ENCODE measurements at regions not wholly inside any gene's neighbourhood (a gene's known extent, or its start where the extent isn't known, plus 50 kb on each side); places are given as distances from the start of the nearest gene placed in this dataset.
A peak's percentile ranks its signal among the peaks of the same experiment; 100 is the strongest.
"Not testable (repeated sequence)": the region's sequence is repeated elsewhere in the genome, so short reads cannot be mapped to it uniquely, and the experiment has no call there.

DNA sequence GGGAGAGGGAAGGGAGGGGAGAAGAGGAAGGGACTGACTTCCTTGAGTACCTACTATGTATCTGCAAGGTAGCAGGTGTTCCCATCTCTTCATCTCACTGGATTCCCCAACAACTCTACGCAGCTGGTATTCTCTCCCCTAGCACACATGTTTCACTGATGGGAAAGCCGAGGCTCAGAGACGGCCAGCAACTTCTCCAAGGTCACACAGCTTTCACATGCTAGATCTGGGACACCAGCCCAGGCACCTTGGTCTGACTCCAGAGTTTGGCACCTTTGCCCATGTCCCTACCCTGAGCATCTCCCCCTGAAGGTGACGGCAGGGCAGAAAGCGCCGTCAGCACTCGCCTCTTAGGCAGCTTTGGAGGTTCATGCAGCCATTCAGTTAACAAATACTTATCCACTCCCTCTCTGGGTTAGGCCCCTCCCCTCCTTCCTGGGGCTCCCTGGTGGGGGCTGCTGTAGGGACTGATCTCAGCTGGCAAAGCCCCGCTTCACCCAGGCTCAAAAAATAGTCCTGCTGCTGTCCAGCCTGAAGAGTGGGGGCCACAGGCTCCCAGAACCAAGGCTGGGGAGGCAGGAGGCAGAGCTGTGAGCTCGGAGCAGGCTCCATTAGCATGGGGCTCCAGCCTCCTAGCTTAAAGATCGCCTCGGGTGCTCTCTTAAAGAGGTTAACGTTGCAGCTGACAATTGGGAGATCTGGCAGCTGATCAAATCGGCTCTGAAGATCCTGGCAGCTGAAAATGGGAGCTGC, 79.4 kb downstream of the IGLL1 start:
- DNase-seq (ENCODE audit: low spot score): no peak

DNA sequence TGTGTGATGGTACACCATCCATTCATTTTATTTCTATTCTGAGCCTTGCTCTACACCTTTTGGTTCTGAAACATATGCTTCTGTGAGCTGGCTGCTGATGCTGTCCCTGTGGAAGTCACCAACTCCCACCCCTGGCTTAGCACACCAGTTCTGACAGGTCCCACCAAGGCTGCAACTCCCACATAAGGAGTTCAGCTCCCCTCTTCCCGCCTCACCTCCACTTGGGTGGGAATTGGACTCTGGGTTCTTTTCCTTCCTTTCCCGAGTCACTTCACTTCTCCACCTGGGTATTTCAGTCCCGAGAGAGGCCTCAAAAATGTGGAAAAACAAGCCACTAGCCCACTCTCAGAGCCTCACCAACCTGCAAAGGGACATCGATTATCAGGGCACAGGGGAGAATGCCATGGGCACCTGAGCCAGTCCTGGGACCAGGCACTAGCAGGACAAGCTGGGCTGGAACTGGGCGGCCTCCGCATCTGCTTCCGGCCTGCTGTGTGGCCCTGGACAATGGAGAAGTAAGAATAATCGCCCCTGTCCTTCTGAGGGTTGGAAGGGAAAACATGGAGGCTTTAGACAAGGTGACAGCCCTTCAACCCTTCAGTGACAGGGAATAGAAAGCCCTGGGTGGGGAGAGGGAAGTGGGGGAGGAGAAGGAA, 80.1 kb downstream of the IGLL1 start:
- no peak for DNase-seq (ENCODE audit: low spot score)

DNA sequence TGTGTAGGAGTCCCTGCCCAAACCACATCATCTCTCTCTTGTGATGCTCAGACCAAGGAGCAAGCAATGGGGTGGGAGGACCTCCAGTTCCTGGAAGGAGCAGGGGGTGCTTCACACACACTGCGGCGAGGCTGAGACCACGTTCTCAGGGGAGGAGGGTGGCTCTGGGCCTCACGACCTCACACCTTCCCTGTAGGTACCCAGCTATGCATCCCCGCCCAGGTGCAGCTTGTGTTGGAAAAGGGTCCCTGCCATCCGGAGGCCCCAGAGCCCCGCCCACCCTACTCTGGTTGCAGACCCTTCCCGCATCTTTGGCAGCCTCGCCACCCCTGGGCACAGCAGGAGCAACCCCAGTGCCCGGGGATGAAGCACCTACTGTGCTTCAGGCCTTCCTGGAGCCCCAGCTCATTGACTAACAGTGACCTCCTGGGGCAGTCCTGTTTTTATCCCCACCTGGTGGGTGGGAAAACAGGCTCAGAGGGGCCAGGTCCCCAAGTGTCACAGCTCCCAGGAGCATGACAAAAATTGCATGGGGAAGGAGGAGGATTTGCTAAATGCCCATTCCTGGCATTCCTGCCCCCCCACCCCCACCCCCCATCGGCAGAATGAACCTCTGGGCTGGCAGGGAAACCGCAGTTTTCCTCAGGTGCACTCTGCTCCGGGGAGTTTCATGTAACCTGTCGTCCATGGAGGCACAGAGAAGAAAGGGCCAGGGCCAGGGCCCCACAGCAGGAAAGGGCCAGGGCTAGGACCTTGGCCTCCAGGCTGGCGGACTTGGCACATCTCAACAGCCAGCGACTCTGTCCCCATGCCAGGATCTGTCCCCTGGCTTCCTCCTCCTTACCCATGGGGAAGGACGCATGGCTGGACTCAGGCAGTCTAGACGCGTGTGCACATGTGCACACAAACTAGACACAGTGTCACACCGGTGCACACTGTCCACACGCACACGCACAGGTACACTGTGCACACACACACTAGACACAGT, 81.0 kb downstream of the IGLL1 start:
- DNase-seq (ENCODE audit: low spot score): no peak

DNA sequence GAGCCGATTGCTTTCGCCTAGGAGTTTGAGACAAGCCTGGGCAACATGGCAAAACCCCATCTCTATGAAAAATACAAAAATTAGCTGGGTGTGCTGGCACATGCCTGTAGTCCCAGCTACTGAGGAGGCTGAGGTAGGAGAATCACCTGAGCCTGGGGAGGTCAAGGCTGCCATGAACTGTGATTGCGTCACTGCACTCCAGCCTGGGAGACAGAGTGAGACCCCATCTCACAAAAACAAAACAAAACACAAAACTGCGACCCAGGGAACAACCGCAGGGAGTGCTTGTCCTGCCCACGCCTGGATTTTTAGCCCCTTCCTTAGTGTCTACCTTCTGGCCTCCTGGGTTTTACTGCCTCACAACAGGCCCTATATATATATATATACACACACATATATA, 82.2 kb downstream of the IGLL1 start:
- not testable (repeated sequence) for DNase-seq (ENCODE audit: low spot score)

DNA sequence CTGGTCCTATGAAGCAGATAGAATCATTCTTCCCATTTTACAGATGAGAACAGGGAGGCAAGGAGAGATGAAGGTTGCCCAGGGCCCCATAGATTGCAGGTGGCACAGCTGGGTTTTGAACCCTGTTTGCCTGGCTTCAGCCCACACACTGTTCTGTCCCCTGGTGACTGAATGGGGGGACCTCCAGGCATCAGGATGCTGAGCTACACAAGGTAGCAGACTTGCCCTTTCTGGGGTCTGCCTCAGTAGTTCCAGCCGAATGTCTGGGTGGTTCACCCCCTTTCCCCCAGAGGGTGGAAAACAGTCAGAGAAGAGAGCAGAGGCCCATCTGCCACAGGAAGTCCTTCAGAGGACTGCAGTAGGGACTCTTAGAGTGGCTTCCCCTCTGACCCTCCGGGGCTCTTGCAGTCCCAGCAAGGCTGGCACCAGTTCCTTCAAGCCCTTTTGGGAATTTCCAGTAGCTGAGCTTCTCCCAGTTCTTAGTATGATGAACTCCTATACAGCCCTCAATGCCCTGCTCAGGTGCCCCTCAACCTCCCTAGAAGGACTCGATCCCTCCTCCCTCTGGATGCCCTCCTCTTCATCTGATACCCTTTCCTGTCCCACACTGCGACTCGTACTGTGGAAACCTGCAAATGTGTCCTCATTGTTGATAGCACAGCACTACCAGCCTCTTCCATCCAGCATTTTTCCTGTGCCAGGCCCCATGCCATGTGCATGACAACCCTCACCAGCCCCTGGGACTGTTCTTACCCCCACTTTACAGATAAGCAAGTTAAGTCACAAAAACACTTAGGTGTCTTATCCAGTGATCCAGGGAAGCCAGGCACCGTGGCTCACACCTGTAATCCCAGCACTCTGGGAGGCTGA, 82.8 kb downstream of the IGLL1 start:
- DNase-seq (ENCODE audit: low spot score): no peak

DNA sequence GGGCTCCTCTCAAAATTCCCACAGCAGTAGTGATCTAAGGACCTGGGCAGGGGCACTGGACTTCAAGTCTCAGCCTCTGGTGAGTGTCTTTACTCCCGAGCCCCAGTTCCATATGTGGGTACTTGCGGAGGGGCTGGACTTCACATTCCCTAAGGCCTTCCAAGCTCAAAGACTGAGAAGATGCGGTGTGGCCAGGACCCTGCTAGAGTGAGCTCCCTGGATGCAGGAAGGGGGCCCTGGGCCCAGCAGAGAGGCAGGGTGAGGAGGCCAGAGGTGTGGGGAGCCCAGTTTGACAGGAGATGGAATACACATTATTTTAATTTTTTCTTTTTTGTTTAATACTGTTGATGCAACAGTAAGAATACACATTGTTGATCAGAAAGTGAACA, 83.7 kb downstream of the IGLL1 start:
- no peak for DNase-seq (ENCODE audit: low spot score)

DNA sequence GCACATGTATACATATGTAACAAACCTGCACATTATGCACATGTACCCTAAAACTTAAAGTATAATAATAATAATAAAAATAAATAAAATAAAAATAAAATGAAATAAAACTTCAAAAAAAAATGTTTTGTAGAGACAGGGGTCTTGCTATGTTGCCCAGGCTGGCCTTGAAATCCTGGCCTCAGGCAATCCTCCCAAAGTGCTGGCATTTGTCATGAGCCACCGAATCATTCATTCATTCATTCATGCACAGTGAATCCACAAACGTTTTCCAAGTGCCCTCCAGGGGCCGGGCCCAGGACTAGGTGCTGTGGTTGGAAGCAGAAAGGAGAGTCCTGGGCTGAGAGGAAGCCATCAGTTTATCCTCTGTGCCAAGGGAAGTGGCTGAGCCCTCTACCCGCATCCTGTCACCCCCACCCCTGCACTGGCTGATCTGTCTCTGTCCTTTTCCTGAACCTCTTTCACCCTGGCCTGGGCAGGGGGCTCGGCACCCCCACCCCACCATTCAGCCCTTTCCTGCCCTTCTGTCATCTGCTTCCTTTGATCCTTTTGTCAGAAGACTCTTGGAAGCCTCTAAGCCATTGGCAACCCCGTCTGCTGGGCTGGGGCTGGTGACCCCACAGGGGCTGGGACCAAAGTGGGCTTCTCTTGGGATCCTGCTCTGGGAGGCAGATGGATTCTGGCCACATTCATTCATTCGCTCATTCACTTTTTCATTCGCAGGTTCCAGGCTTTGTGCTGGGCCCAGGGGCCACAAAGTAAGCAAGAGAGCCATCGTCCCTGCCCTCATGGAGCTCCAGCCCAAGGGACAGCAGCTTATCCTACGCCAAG, 84.3 kb downstream of the IGLL1 start:
- DNase-seq (ENCODE audit: low spot score): no peak

DNA sequence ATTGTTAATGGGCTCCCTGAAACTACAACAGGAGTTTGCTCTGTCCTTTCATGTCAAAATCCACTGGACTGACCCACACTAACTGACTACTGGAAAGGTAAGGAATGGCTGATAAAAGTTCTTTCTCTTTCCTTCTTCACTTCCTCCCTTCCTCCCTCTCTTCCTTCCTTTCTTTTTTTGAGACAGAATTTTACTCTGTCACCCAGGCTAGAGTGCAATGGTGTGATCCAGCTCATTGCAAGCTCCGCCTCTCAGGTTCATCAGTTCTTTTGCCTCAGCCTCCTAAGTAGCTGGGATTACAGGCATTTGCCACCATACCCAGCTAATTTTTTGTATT, 85.2 kb downstream of the IGLL1 start:
- no peak for DNase-seq (ENCODE audit: low spot score)

DNA sequence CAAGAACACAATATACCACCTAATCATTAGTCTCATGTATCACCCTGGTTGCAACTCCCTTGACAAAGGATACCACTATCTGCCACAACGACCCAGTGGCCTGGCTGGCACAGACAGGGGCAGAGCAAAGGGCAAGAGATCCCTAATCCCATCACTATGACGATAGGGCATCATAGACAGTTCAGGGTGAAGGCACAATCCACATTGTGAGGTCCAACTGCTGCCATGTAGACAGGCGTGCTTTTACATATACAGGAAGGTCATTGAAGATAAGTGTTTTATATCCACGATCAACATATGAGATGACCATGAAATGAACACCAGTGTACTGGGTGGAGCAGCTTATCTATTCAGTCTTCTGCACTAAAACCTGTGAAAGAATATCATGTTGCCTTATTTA, 94.6 kb downstream of the IGLL1 start:
- no peak for DNase-seq (ENCODE audit: low spot score)

DNA sequence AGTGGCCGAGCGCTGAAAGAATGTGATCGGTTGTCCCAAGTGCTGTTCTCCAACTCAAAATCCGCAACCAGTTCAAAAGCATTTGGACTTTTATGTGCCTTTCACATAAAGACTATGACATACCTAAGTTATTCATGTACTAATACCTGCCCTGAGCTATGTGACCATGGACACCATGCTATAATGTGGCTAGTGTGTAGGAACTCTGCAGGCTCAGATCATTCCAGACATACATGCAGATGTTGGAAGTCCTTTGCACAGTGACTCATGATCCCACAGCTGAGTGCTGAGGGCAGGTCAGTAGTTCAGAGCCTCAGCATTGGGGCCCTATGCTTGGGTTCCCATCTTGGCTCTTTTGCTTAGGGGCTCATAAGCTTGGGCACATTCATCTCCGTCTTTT, 95.4 kb downstream of the IGLL1 start:
- no peak for DNase-seq (ENCODE audit: low spot score)

DNA sequence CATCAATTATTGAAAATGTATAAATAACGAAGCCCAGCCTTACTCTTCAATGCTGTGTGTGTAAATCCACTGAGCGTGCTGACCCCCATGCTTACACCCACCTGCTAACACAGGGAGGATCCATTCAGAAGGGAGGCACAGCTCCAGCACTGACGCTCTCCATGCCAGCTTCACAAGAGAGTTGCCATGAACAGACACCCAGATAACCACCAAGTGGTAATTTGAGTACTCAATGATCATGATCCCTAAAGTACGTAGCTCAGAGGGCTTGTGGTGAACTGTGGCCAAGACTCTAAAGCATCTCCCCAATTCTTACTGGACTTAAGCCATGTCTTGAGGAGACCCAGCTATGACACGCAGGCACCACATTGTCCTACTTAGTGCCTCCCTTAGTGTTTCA, 98.7 kb downstream of the IGLL1 start:
- DNase-seq (ENCODE audit: low spot score): no peak

DNA sequence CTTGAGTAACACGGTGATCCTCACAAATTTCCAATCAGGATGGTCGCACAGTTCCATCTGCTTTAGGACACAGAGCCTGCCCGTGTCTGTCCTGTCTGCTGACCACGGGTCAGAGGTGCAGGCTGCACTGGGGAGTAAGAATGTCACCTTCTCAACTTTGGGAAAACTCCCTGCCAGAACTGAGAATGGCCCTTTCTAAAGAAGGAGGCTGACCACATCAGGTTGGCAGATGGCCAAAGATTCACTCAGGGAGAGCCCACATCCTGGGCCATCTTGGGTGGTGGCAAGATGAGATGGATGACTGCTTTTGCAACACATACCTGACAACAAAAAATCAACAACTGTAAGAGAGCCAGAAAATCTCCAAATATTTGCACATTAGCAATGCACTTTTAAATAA, 101.9 kb downstream of the IGLL1 start:
- DNase-seq (ENCODE audit: low spot score): no peak

DNA sequence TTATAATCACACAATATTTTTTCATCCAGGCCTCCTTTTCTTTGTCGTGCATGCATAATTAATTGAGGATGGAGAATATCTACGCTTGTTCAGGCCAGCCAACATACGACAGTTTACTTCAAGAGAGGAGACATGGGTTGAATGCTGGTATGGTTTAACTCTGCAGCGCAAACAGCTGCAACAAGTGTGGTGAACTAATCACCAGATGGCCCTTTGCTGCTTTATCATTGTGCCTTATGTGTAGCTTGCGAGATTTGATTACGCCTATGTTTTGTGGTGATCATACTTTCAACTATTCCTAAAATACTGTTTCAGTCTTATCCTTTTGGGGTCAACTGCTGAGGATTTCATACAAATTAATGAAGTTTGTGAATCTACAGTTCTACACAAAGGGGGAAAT, 105.6 kb downstream of the IGLL1 start:
- DNase-seq (ENCODE audit: low spot score): peak; percentile 59

DNA sequence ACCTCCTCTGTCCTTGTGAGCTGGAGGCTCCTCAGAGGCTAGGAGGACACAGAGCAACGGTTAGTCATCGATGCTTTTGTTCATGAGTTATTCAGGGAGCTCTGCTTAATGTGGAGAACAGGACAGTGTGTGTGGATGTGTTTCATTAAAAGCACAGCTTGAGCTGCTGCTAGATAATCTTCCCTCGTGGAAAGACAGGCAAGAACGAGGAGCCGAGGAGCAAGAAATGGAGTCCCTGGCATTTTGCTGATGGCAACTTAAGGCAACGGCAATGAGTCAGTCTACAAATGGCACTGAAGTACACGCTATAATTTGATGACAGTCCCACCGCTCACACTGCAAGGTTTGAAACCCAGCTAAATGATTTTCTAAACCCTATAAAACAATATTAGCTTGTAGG, 106.2 kb downstream of the IGLL1 start:
- no peak for DNase-seq (ENCODE audit: low spot score)

DNA sequence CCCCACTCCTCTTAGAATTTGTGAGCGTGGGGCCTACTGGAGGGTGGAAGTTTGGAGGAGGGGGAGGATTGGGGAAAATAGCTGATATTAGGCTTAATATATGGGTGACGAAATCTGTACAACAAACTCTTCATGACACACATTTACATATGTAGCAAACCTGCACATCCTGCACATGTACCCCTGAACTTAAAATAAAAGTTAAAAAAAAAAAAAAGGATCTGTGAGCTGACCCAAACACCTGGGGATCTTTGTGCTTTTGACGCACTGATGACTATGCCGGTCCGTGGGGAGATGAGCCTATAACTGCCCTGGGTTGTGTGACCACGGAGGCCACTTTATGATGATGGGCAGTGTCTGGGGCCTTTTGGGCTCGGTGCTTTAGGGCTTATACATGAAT, 107.7 kb downstream of the IGLL1 start:
- DNase-seq (ENCODE audit: low spot score): not testable (repeated sequence)

DNA sequence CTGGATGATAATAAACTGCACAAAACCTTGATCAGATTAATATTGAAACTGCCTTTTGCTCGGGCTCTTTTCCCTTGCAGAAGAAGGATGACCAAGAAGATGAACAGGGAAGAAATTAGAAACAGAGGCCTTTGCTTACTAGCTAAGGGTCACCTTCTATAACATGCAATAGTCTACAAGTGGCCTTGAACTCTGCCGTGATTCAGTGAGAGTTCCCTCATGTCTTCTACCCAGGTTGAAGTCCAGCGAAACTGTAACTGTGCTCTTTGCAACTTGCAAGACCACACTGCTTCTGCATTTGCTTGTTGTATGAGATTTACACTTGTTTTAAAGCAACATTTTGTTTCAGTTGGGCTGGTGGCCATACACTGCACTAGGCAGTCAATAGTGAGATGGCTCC, 108.4 kb downstream of the IGLL1 start:
- no peak for DNase-seq (ENCODE audit: low spot score)

DNA sequence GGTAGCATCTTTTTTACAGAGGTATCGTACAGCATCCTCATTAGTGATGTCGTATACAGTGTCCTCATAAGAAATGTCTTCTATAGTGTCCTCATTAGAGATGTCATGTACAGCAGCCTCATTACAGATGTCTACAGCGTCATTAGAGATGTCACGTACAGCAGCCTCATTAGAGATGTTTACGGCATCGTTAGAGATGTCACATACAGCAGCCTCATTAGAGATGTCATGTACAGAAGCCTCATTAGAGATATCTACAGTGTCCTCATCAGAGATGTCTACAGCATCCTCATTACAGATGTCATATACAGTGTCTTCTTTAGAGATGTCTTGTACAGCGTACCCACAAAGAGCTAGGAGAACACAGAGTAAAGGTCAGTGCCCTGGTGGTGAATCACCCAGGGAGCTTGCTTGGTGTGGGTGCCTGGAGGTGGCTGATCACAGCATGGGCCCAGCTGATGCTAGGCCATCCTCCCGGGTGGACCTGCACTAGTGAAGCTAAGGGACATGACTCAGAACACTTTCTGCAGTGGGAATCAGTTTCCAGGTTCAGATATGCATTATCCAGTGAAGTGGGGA, 109.2 kb downstream of the IGLL1 start:
- no peak for DNase-seq (ENCODE audit: low spot score)

DNA sequence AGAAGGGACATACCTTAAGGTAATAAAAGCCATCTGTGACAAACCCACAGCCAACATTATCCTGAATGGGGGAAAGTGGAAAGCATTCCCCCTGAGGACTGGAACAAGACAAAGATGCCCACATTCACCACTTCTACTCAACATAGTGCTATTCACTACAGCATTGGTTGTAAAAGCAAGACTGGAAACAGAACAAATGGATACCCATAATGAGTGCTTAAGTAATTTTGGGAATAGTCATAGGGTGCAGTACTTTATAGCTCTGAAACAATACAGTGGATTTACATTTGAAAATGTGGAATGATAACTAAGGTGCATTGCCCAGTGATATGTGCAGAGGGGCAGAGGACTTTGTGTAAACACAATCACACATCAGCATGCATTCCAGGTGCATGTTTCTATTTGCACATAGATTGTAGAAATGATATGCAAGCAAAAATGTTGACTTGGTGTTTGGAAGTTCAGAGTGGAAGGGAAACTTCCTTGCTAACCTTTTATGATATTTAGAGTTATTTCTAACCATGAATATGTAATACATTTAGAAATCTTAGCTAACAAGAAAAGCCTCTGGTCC, 112.3 kb downstream of the IGLL1 start:
- DNase-seq (ENCODE audit: low spot score): no peak

DNA sequence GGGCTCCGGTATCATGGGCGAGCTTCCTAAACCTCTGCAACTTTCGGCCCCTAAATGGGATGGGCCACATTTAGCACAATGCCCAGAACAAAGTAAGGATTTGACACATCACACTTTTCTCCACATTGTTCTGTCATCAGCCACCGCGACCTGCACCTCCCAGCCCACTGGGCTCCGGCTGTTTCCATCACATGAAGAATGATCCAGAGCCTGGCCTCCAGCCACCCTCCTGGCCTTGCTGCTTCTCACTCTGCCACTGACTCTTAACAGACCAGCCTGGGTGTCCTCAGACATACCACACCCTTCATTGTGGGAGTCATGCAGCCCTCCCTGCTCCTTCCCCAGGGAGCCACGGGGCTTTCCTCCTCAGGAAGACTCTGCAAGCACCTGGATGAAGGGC, 113.7 kb downstream of the IGLL1 start:
- no peak for DNase-seq (ENCODE audit: low spot score)

DNA sequence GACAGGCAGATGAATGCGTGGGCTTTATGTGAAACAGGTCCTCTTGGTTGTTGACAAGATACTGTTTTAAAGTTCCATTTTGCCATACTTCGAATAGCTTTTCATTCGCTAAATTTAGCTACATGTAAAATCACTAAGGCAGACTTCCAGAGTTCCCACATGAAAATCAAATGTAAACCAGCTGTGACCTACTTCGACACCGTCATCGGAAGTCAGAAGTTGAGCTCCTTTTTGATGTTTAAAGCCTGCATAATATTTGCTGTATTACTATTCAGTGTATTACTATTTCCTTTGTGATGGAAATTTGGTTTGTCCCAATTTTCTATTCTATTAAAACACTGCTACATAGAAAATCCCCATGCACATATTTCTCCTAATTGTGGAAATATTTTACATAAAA, 115.3 kb downstream of the IGLL1 start:
- DNase-seq (ENCODE audit: low spot score): not testable (repeated sequence)

Data from SK-N-DZ (cell line).